NT2/D1 (cell line): ENCODE measurements at regions not wholly inside any gene's neighbourhood (a gene's known extent, or its start where the extent isn't known, plus 50 kb on each side); places are given as distances from the start of the nearest gene placed in this dataset.

Source experiments
- YY1 ChIP-seq: IDR thresholded peaks from 2 replicates; pipeline ENCODE4 v1.6.1; 2011; ENCODE audit not compliant: insufficient read length, insufficient read depth
- ZNF274 ChIP-seq: IDR thresholded peaks from 2 replicates; pipeline ENCODE4 v1.6.1; 2011; ENCODE audit warnings: mild to moderate bottlenecking, low read depth, low read length

DNA sequence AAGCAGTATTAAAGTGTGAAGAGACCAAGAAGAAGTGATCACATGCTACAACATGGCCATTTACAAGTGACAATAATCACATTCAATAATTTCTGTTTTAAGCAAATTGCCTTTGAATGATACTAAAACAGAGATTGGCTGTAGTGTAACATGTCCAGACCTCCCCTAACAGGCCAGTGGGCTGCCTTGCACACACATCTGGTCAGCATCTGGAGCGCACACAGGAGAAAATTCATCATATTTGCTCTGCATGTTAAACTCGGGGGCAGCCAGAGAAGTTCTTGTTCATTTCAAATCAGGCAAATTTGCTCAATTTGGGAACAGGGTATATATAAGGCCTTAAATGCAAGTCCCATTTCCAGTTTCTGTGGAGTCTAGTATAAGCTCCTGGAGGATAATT, 111.1 kb upstream of the FBXL7 start:
- TF ChIP-seq ZNF274 = no peak
- no peak for TF ChIP-seq YY1
